K562 (cell line): ENCODE measurements at regions not wholly inside any gene's neighbourhood (a gene's known extent, or its start where the extent isn't known, plus 50 kb on each side); places are given as distances from the start of the nearest gene placed in this dataset.

Experiments
- FOSL1 ChIP-seq: fragments of 200-800 bp; sonication (Bioruptor generic); conservative IDR thresholded peaks from 2 replicates; pipeline ENCODE4 v1.6.1; 2016; ENCODE audit warnings: missing genetic modification characterization, missing compliant biosample characterization
- GATAD2A ChIP-seq: fragments of 450-650 bp; IDR thresholded peaks from 2 replicates; pipeline ENCODE4 v1.6.1; 2017
- POLR2AphosphoS5 ChIP-seq: IDR thresholded peaks from 2 replicates; pipeline ENCODE4 v1.6.1; 2011; ENCODE audit warnings: mild to moderate bottlenecking, low read depth, low read length, moderate library complexity; ENCODE audit not compliant: control insufficient read depth, insufficient read depth
- RNF2 ChIP-seq: sonication (generic); IDR thresholded peaks from 2 replicates; pipeline ENCODE4 v1.6.1; 2016
- SMC3 ChIP-seq: conservative IDR thresholded peaks from 2 replicates; pipeline ENCODE4 v1.6.1; 2011; ENCODE audit warnings: low read depth, low read length, improper control_type of control experiment; ENCODE audit not compliant: insufficient read depth
- ZNF24 ChIP-seq: fragments of 450-650 bp; IDR thresholded peaks from 2 replicates; pipeline ENCODE4 v1.6.1; 2016
- TF ChIP-seq, protein P1 (sequence below): sonication (generic); formaldehyde crosslinking; IDR thresholded peaks from 2 replicates; pipeline ENCODE4 v1.8.0; 2022; ENCODE audit warnings: mild to moderate bottlenecking, missing genetic modification reagents, borderline replicate concordance
- TF ChIP-seq, protein P2 (sequence below), 3 experiments: IDR thresholded peaks in 2 of 3; conservative IDR thresholded peaks in 1 of 3; 2 replicates each; pipeline ENCODE4 v1.5.1; 2011 to 2012; ENCODE audit warnings: low read length in 3 of 3, mild to moderate bottlenecking in 3 of 3, control low read depth in 2 of 3, improper control_type of control experiment in 1 of 3, inconsistent platforms in 1 of 3, low read depth in 1 of 3, mixed read lengths in 1 of 3, moderate library complexity in 1 of 3; ENCODE audit not compliant: insufficient read depth in 2 of 3

DNA sequence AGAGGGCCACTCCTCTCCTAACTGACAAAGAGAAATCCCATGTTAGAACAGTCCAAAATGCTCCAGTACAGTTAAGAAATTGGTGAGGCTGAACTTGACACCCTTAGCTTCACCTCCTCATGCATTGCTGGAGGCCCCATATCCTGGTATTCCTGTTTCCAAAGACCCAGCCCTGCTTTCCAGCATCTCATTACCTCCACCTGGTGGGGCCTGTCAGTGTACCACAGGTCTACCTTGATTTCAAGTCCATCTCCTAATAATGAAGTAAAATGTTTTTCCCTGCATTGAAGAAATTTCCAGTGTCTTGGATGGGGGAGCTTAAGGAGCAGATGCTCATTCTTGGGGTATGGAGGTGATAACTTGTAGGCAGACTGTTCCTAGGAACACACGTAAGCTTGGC is 70.6 kb upstream of the S1PR3 start:
- TF ChIP-seq GATAD2A (no peak), SMC3 (no peak), ZNF24 (no peak), POLR2AphosphoS5 (no peak), RNF2 (no peak), FOSL1 (tag) (no peak)
- TF ChIP-seq, protein P1, sequence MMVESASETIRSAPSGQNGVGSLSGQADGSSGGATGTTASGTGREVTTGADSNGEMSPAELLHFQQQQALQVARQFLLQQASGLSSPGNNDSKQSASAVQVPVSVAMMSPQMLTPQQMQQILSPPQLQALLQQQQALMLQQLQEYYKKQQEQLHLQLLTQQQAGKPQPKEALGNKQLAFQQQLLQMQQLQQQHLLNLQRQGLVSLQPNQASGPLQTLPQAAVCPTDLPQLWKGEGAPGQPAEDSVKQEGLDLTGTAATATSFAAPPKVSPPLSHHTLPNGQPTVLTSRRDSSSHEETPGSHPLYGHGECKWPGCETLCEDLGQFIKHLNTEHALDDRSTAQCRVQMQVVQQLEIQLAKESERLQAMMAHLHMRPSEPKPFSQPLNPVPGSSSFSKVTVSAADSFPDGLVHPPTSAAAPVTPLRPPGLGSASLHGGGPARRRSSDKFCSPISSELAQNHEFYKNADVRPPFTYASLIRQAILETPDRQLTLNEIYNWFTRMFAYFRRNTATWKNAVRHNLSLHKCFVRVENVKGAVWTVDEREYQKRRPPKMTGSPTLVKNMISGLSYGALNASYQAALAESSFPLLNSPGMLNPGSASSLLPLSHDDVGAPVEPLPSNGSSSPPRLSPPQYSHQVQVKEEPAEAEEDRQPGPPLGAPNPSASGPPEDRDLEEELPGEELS (CRISPR knock-in tag): no peak
- TF ChIP-seq, protein P2, sequence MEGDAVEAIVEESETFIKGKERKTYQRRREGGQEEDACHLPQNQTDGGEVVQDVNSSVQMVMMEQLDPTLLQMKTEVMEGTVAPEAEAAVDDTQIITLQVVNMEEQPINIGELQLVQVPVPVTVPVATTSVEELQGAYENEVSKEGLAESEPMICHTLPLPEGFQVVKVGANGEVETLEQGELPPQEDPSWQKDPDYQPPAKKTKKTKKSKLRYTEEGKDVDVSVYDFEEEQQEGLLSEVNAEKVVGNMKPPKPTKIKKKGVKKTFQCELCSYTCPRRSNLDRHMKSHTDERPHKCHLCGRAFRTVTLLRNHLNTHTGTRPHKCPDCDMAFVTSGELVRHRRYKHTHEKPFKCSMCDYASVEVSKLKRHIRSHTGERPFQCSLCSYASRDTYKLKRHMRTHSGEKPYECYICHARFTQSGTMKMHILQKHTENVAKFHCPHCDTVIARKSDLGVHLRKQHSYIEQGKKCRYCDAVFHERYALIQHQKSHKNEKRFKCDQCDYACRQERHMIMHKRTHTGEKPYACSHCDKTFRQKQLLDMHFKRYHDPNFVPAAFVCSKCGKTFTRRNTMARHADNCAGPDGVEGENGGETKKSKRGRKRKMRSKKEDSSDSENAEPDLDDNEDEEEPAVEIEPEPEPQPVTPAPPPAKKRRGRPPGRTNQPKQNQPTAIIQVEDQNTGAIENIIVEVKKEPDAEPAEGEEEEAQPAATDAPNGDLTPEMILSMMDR (IDR thresholded peaks at IDR 0.05 in 2 of 3, conservative IDR thresholded peaks at IDR 0.05 in 1 of 3; ENCODE audit: insufficient read depth in 2 of 3, low read depth in 1 of 3, low read length in 3 of 3): no peak
